Skeletal muscle cell (primary cell): ENCODE measurements at regions not wholly inside any gene's neighbourhood (a gene's known extent, or its start where the extent isn't known, plus 50 kb on each side); places are given as distances from the start of the nearest gene placed in this dataset.
A peak's percentile ranks its signal among the peaks of the same experiment; 100 is the strongest.

Experiments
- DNase-seq: peaks from one replicate; pipeline ENCODE4 v3.0.0-alpha.2; 2010; ENCODE audit warnings: low read depth
- H3K4me3 ChIP-seq: 2 replicates; pipeline ENCODE4 v1.5.1; 2011; ENCODE audit warnings: low read depth, mild to moderate bottlenecking, control low read depth, low read length, moderate library complexity

DNA sequence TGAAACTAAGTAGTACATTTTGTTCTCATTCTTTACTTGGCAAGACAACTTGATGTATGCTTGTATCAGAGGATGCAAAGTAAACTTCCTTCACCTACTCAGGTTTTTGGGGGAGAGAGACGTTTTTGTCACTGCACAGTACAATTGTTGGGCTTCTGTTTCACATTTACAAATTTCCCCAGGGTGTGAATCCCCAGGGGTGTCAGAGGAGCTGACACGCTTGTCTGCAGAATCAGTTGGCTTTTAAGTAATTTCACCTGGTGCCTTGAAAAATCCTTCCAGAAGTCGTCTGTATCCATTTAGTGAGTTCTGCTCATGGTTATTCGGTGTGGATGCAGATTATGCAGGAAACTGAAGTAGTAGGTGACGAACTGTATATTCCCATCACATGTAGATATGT lies 1227.7 kb upstream of the CELF2 start:
- DNase-seq: no peak
- H3K4me3 ChIP-seq: no peak overlapping the region

DNA sequence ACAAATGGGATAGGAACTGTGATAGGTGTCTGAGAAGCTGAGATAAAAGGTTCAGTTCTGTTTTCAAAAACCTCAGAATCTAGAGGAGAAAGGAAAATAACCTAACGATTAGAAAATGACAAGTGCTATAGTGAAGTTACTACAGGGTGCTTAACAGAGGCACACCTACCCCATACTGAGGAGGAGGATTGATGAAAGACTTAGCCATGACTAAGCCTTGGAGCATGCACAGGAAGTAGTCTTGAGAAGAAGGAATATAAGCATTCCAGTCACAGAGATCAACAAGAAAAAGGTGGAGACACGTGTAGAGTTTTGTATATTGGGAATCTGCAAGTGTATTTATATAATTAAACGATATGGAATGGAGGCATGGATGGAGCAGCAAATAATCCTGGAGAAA lies 1225.5 kb upstream of the CELF2 start:
- H3K4me3 ChIP-seq: no peak overlapping the region
- no peak for DNase-seq

DNA sequence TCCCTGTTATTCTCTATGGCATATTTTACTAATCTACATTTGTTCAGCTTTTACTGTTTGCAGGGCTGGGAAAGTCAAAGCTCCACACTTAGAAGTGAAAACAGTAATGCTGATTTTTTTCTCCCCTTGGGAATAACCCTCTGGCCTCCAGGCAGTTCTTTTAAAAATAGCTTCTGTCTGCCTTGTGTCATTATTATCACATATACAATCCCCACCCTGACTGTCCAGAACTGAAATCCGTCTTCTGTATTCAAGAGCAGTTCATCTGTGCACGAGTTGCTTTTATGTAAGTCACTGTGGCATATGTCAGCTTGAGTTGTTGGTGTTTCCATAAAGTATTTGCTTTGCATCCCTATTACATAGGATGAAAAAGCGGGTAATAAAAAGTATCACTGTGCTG lies 1221.1 kb upstream of the CELF2 start:
- H3K4me3 ChIP-seq: no peak overlapping the region
- DNase-seq: no peak

GRCh38 chr10:9800011-9800410 lies 1217.7 kb upstream of the CELF2 start:
- H3K4me3 ChIP-seq: no peak overlapping the region
- no peak for DNase-seq

DNA sequence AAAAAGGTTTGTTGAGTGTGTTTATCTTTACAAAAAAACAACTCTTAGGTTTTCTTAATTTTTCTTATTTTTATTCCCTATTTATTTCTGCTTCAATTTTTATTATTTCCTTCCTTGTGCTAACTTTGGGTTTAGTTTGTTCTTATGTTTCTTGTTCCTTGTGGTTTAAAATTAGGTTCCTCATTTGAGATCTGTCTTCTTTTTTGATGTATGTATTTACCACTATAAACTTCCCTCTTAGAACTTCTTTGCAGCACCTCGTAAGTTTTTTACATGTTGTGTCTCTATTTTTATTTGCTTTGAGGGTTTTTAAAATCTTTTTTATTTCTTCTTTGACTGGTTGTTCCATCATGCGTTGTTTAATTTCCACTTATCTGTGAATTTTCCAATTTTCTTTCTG lies 1217.1 kb upstream of the CELF2 start:
- H3K4me3 ChIP-seq: no peak overlapping the region
- DNase-seq: no peak

- DNase-seq: no peak
- H3K4me3 ChIP-seq: no peak overlapping the region
Observed at GRCh38 chr10:9807846-9808245, 1209.8 kb upstream of the CELF2 start.

- no peak overlapping the region for H3K4me3 ChIP-seq
- no peak for DNase-seq
Observed at GRCh38 chr10:9811601-9812000, 1206.1 kb upstream of the CELF2 start.

DNA sequence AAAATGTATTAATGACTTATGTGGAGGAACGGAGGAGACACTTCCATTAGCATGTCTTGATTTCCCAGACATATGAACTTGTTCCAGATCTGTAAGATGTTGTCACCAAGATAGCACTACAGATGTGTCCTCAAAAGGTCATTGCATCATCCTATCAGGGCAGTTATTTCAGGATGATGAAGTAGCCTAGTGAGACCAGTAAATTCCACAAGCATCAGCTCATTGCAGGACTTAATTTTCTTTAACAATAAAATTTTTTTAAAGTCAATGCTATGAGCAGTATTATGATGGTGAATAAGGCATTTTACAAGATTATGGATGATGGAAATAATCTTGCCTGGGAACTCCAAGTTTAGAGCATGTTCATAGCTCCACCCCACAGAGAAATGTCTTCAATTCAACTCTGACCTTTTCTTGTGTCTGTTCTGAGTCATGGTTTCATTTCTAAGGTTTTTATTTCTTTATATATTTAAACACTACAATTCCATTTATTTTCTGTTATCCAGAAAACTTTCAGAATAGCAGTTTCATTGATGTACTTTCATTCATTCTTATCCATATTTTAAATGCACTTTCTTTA lies 1203.3 kb upstream of the CELF2 start:
- no peak overlapping the region for H3K4me3 ChIP-seq
- DNase-seq: peak; percentile 30

GRCh38 chr10:9819756-9820494 lies 1197.7 kb upstream of the CELF2 start:
- no peak for DNase-seq
- no peak overlapping the region for H3K4me3 ChIP-seq

DNA sequence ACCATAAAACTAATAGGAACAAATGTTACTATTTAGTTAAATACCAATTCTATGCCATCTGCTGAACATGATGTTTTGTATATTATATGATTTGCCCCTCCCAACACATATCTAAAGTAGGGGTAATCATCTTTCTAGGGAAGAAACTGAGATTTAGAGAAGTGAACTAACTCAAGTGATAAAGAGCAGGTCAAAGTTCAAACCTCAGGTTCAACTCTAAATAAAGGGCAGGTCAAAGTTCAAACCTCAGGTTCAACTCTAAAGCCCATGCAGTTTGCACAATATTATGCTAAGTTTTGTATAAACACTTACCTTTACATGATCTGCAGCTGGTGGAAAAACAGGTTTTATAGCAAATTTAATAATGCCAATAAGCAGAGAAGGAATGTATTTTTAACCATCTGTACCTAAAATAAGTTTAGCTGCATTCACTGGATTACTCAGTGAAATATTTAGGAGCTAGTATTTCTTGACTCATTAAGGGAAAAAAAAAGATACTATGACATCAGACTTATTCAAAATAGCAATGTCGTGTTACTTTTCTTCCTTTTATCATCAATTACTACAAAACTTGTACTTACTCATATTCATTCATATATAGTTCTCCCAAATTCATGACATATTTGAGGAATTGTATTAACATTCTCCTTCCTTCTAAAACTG lies 1194.3 kb upstream of the CELF2 start:
- DNase-seq: no peak
- H3K4me3 ChIP-seq: no peak overlapping the region

GRCh38 chr10:9824631-9825071 lies 1193.0 kb upstream of the CELF2 start:
- DNase-seq: no peak
- H3K4me3 ChIP-seq: no peak overlapping the region

DNA sequence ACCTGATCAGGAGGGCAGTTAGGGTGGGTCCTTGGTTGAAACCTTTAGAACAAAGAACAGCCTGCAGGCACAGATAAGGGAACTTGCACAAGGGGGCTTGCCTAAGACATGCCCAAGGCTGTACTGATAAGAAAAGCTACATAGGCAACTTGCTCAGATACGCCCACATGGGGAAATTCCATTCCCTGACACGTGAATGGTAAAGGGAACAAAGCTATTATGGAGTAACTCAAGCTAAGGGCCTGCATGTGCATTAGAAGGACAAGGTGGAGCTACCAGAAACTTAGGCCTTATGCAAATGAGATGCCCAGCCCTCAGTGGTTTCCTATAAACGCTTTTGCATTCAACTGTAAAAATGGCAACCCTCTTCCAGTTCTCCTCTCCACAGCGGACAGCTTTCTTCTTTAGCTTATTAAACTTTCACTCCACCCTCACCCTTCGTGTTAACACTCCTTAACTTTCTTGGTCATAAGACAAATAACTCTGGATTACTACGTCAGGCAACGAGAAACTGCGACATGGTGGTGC lies 1192.1 kb upstream of the CELF2 start:
- DNase-seq: no peak
- H3K4me3 ChIP-seq: no peak overlapping the region

DNA sequence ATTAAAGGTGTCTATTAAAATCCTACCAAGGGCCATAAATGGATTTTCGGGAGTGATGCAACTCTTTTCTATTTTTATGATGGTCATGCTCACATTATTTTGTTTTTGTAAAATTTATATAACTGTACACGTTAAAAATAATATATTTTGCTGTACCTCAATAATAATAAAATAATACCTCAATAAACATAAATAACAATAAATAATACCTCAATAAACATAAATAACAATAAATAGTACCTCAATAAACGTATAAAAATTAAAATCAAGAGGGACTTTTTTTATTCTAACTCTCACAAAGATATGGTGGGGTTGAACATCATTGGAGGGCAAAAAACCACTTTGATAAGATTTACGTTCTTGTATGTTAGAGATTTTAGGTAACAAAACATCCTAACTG lies 1189.6 kb upstream of the CELF2 start:
- no peak overlapping the region for H3K4me3 ChIP-seq
- DNase-seq: no peak

DNA sequence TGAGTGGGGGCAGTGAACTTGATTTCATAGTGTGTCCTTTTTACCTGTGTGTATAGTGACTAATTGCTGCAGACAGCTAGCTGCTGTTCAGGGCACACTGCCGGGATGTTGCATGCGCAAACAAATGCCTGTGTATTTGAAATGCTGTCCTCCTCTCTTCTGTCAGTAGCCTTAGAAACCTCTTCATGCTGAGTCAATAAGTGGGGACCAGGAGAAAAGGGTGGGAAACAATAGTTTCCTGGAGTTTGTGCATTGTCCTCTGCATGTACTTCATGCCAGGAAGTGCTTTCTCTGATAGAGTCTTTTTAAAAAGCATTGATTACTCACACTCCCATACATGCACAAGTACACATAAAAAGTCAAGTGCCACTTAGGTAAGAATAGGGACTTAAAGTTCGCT lies 1183.7 kb upstream of the CELF2 start:
- DNase-seq: no peak
- H3K4me3 ChIP-seq: no peak overlapping the region

GRCh38 chr10:9834434-9834833 lies 1183.2 kb upstream of the CELF2 start:
- H3K4me3 ChIP-seq: no peak overlapping the region
- DNase-seq: no peak

GRCh38 chr10:9845075-9845474 lies 1172.6 kb upstream of the CELF2 start:
- DNase-seq: no peak
- no peak overlapping the region for H3K4me3 ChIP-seq

DNA sequence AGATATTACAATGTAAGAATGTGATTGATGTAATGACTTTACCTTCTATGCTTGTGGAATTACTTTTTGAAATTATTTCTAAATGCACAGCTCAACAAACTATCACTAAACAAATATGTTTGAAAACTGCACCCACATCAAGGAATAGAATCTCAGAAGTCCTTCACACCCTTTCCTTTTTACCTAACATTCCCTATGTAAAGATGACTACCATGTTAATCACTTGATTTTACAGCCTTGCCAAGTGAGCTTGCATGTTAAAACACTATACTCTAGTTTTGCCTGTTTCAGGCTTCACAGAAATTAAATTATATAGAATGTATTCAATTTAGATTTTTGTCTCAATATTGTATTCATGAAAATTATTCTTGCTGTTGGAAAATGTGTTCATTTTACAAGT lies 1169.4 kb upstream of the CELF2 start:
- no peak for DNase-seq
- no peak overlapping the region for H3K4me3 ChIP-seq

DNA sequence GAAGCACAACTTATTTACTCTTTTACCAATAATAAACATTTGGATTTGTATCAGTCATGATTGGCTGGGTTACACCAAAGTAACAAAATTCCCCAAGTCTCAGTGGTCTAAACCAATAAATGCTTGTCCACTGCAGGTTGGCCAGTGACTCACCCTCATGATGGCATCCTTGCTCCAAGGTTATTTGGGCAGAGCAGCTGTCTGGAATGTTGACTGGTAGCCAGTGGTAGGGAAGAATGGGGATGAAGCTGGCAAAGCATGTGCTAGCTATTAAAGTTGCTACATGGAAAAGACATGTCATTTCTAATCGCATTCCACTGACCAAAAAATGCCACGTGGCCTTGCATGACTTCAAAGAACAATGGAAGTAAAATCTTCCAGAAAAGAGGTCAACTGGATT lies 1168.7 kb upstream of the CELF2 start:
- H3K4me3 ChIP-seq: no peak overlapping the region
- no peak for DNase-seq

GRCh38 chr10:9850415-9850814 lies 1167.3 kb upstream of the CELF2 start:
- H3K4me3 ChIP-seq: no peak overlapping the region
- no peak for DNase-seq

- no peak overlapping the region for H3K4me3 ChIP-seq
- DNase-seq: no peak
Observed at GRCh38 chr10:9851808-9852207, 1165.9 kb upstream of the CELF2 start.
